ENCODE measurements at regions not wholly inside any gene's neighbourhood (a gene's known extent, or its start where the extent isn't known, plus 50 kb on each side); places are given as distances from the start of the nearest gene placed in this dataset.

DNA sequence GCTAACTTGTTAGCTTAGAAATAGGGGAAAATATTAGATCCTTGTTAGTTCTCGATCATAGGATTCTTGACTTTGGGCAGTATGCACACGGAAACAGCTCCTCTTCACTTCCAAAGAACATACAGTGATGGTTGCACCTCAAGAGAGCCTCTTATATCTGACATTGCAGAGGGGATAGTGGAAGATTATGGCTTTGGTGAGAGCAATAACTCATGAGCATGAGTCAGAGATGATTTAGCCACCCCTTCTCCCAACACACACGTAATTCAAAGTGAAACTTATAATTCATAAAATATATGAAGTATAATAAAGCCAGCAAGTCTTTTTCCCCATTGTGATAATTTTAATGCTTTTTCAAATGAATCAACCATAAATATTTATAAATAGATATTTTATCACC is 683.7 kb downstream of the POM121L12 start:
- no peak for DNase-seq

DNA sequence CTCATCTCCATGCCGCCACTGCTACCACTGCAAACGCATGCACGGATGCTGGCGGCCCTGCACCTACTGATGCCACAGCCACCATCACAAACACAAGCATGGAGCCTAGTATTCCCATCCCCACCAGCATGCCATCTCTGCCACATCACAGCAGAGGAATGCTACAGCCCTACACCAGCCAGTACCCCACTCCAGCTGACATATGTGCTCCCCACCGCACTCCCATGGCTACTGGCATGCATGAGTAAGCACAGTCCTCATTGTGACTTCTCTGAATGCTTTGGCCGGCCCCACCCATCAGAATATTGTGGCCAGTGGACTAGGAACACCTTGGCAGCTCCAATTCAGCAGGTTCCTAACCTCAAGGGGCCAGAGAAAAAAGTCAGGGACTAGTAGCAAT is 705.5 kb downstream of the POM121L12 start:
- no peak for DNase-seq

DNA sequence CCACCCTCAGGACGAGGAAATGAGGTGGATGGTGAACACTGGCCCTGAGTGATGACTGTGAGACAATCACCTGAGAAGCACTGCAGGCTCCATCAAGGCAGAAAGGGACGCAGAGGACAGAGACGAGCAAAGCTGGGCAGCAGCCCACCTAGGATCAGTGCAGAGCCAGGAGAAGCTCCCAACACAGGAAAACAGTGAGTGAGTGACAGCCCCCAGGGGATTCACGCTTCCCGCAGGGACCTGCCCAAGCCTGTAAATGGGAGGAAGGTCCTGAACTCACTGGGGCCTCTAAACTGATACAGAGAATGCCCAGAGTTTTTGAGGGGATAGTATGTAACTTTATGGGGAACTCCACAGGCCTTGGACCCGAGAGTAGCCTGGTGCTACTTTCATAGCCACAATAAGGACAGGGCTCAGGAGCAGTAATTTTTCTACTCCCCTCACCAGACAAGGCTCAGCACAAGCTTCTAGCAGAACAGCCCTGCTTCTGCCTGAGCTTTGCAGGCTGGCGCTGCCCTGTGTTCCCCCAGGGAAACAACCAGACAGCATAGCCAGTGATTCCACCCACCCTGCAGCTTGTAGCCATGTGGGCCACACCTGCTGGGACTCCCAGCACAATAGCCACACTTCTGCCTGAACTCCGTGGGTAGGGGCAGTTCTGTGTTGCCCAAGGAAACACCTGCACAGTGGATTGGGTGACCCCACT is 708.4 kb downstream of the POM121L12 start:
- no peak for DNase-seq

DNA sequence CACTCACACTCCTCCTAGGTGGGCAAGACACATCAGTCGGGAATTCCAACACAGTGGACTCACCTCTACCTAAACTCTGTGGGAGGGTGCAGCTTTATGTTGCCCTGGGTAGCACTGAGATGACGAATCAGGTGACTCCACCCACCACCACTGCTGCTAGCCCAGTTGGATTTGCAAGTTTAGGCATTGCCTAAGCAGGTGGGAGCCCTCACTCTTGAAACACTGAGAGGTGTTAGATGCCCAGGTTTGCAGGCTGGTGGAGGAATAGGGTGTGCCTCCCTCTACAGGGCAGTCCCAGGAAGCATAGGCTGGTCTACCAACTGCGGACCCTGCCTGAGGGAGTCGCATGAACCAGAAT is 708.9 kb downstream of the POM121L12 start:
- DNase-seq, result no peak

DNA sequence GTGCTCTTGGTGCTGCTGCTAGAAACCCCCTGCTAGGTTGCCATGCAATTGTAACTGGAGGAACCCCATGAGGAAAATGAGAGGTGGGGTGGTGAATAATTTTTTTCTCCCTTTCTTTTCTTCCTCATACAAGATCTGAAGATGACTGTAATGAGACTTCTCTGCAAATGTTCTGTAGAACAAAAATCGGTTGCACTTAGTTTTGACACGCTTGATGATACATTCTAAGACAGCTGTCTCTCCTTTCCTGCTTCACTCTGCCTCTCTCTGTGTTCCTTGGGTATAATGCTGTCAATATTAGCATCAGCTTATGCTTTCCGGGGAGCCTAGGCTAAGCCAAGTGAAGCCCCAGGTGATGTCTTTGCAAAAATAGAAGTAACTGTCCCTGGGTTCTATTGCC is 721.5 kb downstream of the POM121L12 start:
- no peak for DNase-seq

DNA sequence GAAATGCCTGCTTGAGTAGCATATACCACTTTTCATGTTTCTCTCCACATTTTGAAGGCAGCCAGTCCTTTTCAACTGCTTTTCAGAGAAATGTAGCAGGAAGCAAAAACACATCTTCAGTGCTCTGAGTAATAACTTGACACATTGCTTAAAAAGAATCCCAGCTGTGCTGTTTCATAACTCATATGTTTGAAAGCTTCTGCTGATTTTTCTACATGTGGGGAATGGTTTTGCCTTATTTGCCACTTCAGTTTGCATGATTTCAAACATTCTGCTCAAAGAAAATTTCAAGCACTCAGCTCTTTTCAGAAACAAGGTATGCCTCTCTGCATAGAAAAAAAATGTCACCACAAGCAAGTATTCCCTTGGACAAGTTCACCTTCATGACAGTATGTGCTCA is 732.8 kb downstream of the POM121L12 start:
- no peak for DNase-seq

DNA sequence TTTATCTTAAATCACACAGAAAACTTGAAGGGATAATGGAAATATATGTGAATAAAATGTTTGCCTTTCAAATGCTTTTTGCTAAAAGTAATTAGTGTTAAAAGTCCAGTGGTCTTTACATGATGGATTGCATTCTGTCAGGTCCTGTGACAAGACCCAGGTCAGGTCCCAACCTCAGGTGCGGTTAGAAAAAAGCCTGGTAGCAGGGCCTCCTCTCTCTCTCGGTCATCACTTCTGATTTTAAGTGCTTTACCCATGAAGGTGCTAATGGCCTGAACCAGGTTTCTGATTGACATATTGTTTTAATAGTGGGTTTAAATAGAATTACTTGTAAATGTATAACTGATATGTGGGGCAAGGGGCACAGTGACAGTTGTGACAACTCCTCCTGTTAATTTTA is 736.3 kb downstream of the POM121L12 start:
- no peak for DNase-seq

DNA sequence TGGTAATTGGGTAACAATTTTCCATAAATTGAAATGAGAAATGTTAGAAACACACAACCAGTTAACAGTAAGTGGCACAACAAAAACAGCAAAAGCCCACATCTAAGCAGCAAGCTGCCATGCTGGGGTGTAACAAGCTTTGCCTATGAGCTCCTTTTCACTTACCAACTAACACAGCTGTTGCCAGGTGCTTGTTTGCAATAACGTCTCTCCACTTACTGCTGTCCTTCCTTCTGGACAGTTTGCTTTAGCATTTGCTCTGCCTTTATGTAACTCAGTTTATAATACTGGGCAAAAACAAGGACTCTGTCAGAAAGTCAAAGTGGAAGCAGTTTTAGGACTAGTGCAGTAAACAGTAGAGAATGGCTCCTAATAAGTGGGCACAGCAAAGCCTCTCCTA is 740.9 kb downstream of the POM121L12 start:
- no peak for DNase-seq

DNA sequence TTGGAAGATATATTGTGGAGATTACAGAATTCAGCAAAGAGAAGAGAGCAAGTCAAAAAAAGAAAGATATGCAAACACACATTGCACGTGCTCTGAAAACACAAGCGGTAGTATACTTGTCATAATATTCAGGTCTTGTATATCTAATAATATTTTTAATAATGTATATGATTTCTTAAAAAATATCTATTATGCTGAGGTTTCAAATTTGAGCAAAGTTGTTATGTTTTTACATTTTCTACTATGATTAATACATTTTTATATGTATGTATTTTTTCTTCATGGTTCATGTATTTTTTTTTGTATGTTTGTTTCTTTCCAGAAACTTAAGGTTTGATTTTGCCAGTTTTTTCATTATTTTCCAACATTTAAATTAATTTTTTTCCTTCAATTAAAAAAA is 752.4 kb upstream of the VSTM2A start:
- no peak for DNase-seq

DNA sequence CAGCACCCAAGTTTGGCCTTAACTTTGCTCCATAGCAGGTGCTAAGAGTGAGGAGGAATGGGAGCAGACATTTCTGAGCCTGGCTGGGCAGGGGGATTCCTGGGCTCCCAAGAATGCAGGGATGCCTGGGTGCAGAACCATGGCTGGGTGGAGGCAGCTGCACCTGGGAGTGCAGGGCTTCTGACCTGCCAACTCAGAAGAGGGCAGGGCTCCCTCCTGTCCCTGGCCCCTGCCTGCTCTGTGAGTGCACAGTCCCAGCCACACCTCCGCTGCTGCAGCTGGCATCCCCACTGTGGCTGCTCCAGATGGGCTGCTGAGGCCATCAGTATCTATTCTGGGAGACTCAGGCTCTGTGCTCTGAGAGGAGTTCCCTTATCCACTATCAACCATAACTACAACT is 747.4 kb upstream of the VSTM2A start:
- no peak for DNase-seq

DNA sequence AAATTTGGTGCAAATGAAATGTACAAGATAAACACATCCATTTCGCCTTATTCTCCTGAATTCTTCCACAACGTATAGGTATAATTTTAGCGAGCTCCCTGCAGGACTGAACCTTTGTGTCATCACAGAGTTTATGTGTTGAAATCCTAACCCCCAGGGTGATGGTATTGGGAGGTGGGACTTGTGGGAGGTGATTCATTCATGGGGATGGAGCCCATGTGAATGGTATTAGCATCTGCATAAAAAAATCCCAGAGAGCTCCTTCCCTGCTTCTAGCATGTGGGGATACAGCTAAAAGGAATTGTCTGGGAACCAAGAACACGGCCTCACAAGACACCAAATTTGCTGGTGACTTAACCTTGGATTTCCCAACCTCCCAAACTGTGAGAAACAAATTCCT is 741.4 kb upstream of the VSTM2A start:
- DNase-seq, result no peak

DNA sequence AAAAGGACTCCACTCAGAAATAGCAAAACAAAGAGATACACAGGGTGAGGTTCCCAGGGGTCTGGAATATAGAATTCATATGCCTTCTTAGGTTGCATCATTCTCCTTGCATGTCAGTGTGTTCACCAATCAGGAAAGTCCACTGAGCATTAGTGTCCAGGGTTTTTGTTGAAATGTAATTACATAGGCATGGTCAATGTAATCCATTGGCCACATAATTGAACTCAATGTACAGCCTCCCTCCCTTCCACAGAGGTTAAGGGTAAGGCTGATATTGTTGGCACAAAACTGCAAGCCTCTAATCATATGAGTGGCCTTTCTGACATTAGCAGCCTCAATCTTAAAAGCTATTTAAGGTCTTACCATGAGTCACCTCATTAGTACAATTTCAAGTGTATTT is 736.1 kb upstream of the VSTM2A start:
- DNase-seq, result no peak

DNA sequence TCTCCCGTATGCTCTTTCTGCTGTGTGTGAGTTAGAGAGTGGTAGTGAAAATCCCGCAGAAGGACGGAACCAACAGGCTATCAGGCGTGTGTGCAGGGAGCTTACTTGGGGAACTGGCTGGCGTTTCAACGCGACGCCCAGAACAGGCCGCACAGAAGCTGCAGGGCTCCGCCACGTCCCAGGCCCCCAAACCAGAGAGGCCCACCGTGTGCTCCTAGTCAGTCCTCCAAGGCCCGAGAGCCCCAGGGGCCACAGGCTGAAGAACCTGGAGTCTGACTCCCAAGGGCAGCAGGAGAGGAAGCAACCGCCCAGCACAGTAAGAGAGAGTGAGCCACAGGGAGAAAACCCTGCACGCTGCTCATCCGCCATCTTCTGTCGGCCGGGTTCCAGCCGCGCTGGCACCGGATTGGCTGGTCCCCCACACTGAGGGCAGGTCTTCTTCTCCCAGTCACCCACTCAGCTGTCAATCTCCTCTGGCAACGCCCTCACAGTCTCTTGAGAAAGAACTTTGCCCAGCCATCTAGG is 730.6 kb upstream of the VSTM2A start:
- peak; percentile 5 for DNase-seq

DNA sequence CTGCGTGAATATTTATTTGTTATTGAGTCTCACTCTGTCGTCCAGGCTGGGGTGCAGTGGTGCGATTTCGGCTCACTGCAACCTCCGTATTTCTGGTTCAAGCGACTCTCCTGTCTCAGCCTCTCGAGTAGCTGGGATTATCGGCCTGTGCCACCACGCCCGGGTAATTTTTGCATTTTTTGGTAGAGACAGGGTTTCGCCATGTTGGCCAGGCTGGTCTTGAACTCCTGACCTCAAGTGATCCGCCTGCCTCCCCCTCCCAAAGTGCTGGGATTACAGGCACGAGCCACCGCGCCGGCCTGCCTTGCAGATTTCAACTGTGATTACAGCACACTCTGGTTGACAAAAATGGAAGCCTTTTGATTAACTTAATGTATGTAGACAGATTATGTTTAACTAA is 730.0 kb upstream of the VSTM2A start:
- DNase-seq, result no peak

DNA sequence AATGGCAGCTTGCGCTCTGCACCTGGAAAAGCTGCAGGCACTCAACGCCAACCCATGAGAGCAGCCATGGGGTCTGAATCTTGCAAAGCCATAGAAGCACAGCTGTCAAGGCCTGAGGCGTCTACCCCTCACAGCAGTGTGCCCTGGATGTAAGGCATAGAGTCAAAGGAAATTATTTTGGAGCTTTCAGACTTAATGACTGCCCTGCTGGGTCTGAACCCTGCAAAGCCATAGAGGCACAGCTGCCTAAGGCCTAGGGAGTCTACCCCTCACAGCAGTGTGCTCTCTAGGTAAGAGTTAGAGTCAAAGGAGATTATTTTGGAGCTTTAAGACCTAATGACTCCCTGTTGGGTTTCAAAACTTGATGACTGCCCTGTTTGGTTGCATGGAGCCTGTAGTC is 706.9 kb upstream of the VSTM2A start:
- no peak for DNase-seq

DNA sequence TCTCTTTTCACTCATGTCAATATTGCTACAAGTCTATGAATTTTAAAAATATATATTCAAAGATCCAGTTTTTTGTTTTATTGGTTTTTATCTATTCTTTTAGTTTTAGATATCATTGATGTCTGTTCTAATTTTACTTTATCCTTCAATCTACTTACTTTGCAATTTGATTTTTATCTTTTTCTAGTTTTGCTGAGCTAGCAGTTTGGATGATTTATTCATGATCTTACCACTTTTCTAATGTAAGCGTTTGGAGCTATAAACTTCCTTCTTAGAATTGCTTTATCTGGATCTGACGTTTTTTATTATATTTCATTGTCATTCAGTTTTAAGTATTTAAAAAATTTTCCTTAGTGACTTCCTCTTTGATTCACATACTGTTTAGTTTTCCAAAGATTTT is 664.5 kb upstream of the VSTM2A start:
- DNase-seq, result no peak

DNA sequence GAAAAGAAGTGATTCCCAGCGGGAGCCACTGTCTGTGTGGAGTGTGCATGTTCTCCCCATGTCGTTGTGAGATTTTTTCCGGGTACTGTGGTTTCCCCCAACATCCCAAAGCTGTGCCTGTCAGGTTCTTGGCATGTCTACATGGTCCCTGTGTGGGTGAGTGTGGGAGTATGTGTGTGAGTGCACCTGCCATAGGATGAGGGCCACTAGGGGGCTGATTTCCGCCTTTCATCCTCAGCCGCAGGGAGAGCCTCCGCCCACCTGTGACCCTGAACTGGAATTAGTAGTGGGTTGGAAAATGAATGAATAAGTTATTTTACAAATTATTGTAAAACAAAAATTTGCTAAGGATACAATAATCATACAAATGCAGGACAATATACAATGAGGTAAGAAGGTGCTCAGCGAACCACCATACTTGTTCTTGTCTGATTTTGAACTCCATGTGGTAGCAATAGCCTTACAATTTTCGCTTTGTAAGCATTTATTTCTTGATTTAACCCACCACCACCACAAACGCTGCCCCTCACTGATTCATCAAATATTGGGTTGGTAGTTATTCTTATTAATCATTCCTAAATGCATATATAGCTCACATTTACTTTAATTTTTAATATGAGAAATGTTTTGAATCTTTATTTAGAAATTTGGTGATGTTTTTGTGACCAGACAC is 641.2 kb upstream of the VSTM2A start:
- no peak for DNase-seq

DNA sequence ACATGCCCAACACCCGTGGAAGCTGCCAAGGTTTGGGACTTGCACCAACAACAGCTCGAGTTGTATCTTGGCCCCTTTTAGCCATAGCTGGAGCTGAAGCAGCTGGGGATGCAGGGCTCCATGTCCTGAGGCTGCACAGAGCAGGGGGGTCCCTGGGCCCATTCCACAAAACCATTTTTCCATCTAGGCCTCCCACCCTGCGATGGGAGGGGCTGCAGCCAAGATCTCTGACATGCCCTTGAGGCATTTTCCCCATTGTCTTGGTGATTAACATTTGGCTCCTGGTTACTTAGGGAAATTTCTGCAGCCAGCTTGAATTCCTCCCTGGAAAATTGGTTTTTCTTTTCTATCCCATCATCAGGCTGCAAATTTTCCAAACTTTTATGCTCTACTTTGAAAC is 637.8 kb upstream of the VSTM2A start:
- no peak for DNase-seq

DNA sequence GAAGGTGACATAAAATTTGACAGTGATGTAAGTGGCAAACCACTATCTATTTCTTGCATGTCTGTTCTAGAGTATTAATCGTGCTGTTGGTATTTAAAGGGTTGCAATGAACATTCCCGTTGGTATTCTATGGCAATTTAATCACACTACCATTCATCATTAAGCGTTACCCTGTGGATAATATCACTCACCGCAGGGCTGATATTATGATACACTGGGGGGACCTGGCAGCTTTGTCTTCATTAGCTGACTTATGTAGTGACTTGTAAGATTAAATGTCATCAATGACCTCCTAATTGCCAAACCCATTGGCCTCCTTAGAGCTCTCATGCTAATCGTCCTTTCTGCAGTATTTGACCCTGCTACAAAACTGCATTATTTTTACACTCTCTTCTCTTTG is 624.5 kb upstream of the VSTM2A start:
- no peak for DNase-seq

DNA sequence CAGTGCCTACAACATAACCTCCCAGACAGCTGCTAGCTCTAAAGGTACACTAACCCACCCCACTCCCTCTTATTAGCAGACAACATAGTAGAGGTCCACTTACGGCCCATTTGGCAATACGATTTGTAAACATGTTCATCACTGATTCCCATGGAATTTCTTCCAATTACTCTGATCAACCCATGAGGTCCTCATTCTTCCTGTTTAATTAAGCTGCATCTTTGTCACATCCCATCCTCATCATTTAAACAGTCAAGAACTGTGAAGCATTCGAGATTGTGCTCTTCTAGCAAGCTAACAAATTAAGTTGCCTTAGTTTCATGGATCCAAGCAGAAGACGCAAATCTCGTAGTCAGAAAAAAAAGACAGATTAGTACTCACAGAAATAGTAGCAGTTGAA is 622.2 kb upstream of the VSTM2A start:
- DNase-seq, result no peak

DNA sequence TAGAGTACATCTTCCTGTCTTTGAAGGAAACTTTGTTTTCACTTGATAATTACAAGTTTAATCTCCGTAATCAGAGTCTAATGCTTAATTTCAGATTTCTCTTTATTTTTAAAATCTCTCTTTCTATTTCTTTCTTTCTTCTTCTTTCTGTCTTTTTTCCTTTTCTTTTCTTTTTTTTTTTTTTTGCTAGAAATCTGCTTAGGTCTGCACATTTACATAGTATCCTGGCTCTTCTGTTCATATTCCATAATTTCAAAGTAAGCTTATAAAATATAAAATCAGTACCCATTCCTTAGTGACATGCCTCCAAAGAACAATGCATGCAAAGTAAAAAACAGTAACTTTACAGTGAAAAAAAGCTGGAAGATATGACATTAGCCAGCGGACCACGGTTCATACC is 601.7 kb upstream of the VSTM2A start:
- DNase-seq, result no peak

DNA sequence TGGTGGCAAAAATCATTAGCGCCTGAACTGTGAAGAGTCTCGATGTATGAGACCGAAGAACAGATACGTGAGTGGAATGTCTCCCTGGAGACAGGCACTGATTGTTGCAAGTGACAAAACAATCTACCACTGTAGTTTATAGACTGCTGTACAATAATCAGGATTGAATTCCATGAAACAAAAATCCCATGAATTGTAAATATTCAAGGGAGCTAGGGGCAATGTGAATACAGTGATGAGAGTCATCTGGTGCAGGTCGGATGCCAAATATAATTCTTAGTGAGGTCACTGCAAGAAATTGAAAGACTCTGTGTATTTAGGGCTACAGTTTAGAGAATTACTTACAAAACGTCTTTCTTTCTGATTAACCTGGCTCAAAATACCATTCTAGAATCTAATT is 594.4 kb upstream of the VSTM2A start:
- no peak for DNase-seq

DNA sequence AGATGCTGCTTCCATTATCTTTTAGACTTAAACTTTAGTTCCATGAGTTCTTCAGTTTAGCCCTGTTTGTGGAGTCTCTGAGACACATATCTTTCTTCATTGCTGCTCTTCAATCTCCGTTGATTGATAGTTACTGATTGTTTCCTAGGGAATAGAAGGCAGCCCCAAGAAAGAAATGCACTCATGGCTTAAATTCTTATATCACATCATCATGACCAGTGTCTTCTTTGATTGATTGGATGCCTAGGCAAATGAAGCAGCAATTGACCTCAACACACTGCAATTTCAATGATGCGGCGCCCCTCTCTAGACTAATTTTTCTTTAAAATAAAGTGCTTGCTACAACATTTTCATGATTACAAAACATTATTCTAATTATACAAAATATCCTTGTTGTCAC is 576.5 kb upstream of the VSTM2A start:
- DNase-seq, result no peak

DNA sequence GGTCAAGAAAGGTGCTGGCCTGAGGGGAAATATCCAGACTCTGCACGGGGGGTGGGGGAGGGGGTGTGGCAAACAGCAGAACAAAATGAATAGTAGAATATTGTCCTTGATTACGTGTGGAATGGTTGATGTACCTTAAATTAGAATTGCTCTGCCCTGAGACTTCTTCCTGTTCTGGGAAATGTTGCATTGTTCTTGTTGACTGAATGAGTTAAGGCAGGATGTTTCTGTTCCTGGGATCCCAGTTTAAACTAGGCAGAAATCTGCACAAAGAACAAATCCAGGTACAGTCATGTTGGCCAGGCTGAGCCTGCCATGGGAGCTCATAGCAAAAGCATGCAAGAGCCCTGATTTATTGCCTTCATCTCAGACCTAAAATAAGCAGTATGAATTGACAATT is 558.7 kb upstream of the VSTM2A start:
- DNase-seq, result no peak

DNA sequence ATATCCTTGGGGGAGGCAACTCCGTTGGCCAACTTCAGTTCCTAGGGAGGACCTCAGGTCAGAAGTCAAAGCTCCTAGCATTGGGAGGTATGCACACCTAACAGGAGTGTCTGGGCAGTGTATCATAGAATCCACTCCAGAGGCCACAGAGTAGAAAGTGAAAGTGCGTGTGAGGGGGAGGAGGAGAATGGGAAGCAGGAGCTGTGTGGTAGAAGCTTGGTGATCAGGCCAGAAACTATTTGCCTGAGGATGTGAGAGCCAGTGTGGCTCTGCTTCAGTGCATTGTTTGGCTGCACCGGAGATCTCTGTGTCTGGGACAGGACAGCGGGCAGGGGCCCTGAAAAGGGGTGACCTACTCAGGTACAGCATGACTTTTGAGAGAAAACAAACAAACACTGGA is 557.4 kb upstream of the VSTM2A start:
- DNase-seq, result no peak

Measured in CD4-positive, alpha-beta T cell treated with Interleukin-17A for 4 hours (primary cell).